ENCODE measurements at regions not wholly inside any gene's neighbourhood (a gene's known extent, or its start where the extent isn't known, plus 50 kb on each side); places are given as distances from the start of the nearest gene placed in this dataset.

DNA sequence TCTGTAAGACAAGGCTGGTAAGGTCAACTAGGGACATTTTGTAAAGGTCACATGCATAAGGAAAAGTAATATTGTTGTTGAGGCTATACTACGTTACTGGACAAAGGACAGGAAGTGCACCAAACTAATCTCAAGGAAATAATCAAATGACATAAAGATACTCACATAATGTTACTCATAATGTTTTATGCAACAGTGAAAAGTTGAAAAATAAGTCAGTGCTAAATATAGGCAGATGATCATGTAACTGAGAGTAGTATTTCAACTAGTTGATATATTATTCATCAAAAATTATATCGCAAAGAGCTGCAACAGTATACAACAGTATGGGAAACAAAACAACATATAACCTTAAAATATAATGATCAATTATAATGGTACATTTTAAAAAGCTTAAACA lies 215.7 kb downstream of the PTN start:
- no peaks in the 10 kb centered on the region for H3K9me3 Mint-ChIP-seq
- Histone ChIP-seq H3K4me3 (ENCODE audit: low read length) (no peak overlapping the region), H3K9me3 (ENCODE audit: control insufficient read depth, low read length) (no peaks in the 10 kb centered on the region), H3K9ac (ENCODE audit: extremely low read depth, low read length, poor library complexity, severe bottlenecking) (no peak overlapping the region), H3K27ac (ENCODE audit: low read depth, low read length) (no peak overlapping the region), H3K4me1 (ENCODE audit: control insufficient read depth, insufficient read depth, low read length) (no peaks in the 10 kb centered on the region), H3K36me3 (ENCODE audit: control insufficient read depth, insufficient read depth, low read length) (no peaks in the 10 kb centered on the region), H3K27me3 (ENCODE audit: control insufficient read depth, insufficient read depth, low read length, poor library complexity, severe bottlenecking) (no peaks in the 10 kb centered on the region)
- no peak for DNase-seq
- no peaks in the 10 kb centered on the region for H3K4me1 Mint-ChIP-seq
- no peak overlapping the region for H3K27ac Mint-ChIP-seq
- 75% methylated on average over 1 of the region's 2 CpGs; no CpG with 5 or more reads in 1 of the 2 experiments for WGBS, 2 experiments (ENCODE audit: insufficient coverage in 1 of 2, insufficient read length in 1 of 2)
- H3K4me3 Mint-ChIP-seq: no peak overlapping the region
- TF ChIP-seq, protein P1, sequence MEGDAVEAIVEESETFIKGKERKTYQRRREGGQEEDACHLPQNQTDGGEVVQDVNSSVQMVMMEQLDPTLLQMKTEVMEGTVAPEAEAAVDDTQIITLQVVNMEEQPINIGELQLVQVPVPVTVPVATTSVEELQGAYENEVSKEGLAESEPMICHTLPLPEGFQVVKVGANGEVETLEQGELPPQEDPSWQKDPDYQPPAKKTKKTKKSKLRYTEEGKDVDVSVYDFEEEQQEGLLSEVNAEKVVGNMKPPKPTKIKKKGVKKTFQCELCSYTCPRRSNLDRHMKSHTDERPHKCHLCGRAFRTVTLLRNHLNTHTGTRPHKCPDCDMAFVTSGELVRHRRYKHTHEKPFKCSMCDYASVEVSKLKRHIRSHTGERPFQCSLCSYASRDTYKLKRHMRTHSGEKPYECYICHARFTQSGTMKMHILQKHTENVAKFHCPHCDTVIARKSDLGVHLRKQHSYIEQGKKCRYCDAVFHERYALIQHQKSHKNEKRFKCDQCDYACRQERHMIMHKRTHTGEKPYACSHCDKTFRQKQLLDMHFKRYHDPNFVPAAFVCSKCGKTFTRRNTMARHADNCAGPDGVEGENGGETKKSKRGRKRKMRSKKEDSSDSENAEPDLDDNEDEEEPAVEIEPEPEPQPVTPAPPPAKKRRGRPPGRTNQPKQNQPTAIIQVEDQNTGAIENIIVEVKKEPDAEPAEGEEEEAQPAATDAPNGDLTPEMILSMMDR (conservative IDR thresholded peaks at IDR 0.05): no peak
- H3K36me3 Mint-ChIP-seq (ENCODE audit: low read depth): no peaks in the 10 kb centered on the region
- H3K27me3 Mint-ChIP-seq (ENCODE audit: insufficient read depth): no peaks in the 10 kb centered on the region

GRCh38 chr7:137127058-137127457 lies 216.5 kb downstream of the PTN start:
- Histone ChIP-seq H3K27ac (ENCODE audit: low read depth, low read length) (no peak overlapping the region), H3K4me3 (ENCODE audit: low read length) (no peak overlapping the region), H3K36me3 (ENCODE audit: control insufficient read depth, insufficient read depth, low read length) (no peaks in the 10 kb centered on the region), H3K9me3 (ENCODE audit: control insufficient read depth, low read length) (no peaks in the 10 kb centered on the region), H3K9ac (ENCODE audit: extremely low read depth, low read length, poor library complexity, severe bottlenecking) (no peak overlapping the region), H3K4me1 (ENCODE audit: control insufficient read depth, insufficient read depth, low read length) (no peaks in the 10 kb centered on the region), H3K27me3 (ENCODE audit: control insufficient read depth, insufficient read depth, low read length, poor library complexity, severe bottlenecking) (no peaks in the 10 kb centered on the region)
- DNase-seq: no peak
- TF ChIP-seq, protein P1 (conservative IDR thresholded peaks at IDR 0.05): no peak
- H3K4me3 Mint-ChIP-seq: no peak overlapping the region
- 54% methylated on average over 1 of the region's 1 CpG; no CpG with 5 or more reads in 1 of the 2 experiments for WGBS, 2 experiments (ENCODE audit: insufficient coverage in 1 of 2, insufficient read length in 1 of 2)
- no peaks in the 10 kb centered on the region for H3K36me3 Mint-ChIP-seq (ENCODE audit: low read depth)
- H3K27ac Mint-ChIP-seq: no peak overlapping the region
- no peaks in the 10 kb centered on the region for H3K4me1 Mint-ChIP-seq
- H3K27me3 Mint-ChIP-seq (ENCODE audit: insufficient read depth): no peaks in the 10 kb centered on the region
- no peaks in the 10 kb centered on the region for H3K9me3 Mint-ChIP-seq

DNA sequence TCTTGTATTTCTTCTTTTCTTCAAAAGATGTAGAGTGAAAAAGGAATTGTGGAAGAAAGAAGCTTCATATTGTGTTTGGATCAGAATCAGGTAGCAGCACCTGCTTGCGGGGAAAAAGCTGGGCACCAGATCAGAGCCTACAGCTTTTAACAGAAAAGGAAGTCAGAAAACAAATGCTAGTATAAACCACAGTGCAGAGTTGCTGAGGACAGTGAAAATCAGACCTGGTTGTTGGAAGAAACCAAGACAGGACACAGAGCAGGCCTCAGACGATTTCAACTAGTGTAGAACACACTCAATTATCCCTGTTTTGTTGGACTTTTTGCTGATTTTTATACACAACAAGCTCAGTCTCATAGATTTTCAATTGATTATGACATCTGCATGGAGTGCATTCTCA lies 221.4 kb downstream of the PTN start:
- H3K4me1 ChIP-seq (ENCODE audit: control insufficient read depth, insufficient read depth, low read length): no peaks in the 10 kb centered on the region
- H3K27ac Mint-ChIP-seq: no peak overlapping the region
- no peaks in the 10 kb centered on the region for H3K27me3 Mint-ChIP-seq (ENCODE audit: insufficient read depth)
- TF ChIP-seq, protein P1 (conservative IDR thresholded peaks at IDR 0.05): no peak
- H3K36me3 ChIP-seq (ENCODE audit: control insufficient read depth, insufficient read depth, low read length): no peaks in the 10 kb centered on the region
- WGBS, 2 experiments (ENCODE audit: insufficient coverage in 1 of 2, insufficient read length in 1 of 2): 89 to 100% methylated on average over 2 of the region's 2 CpGs
- H3K27me3 ChIP-seq (ENCODE audit: control insufficient read depth, insufficient read depth, low read length, poor library complexity, severe bottlenecking): no peaks in the 10 kb centered on the region
- H3K4me1 Mint-ChIP-seq: no peaks in the 10 kb centered on the region
- no peaks in the 10 kb centered on the region for H3K9me3 ChIP-seq (ENCODE audit: control insufficient read depth, low read length)
- no peak for DNase-seq
- H3K27ac ChIP-seq (ENCODE audit: low read depth, low read length): no peak overlapping the region
- H3K9ac ChIP-seq (ENCODE audit: extremely low read depth, low read length, poor library complexity, severe bottlenecking): no peak overlapping the region
- H3K4me3 Mint-ChIP-seq: no peak overlapping the region
- no peaks in the 10 kb centered on the region for H3K36me3 Mint-ChIP-seq (ENCODE audit: low read depth)
- no peaks in the 10 kb centered on the region for H3K9me3 Mint-ChIP-seq
- no peak overlapping the region for H3K4me3 ChIP-seq (ENCODE audit: low read length)

Data from endodermal cell (in vitro differentiated cells).